NCI-H128 (cell line): ENCODE measurements at regions not wholly inside any gene's neighbourhood (a gene's known extent, or its start where the extent isn't known, plus 50 kb on each side); places are given as distances from the start of the nearest gene placed in this dataset.

Experiments used
- DNase-seq: peaks from one replicate; lab custom pipeline; 2025; ENCODE audit not compliant: unreplicated experiment; lab: John Stamatoyannopoulos, UW

GRCh38 chr13:31956980-31957644, 74.5 kb upstream of the FRY start:
- no peak for DNase-seq

- DNase-seq, result no peak
Observed at GRCh38 chr13:31957772-31958171, 73.8 kb upstream of the FRY start.

- DNase-seq, result no peak
Observed at GRCh38 chr13:31962731-31963370, 68.7 kb upstream of the FRY start.

GRCh38 chr13:31963631-31964030, 67.9 kb upstream of the FRY start:
- DNase-seq, result no peak

- no peak for DNase-seq
Observed at GRCh38 chr13:31964168-31964567, 67.4 kb upstream of the FRY start.

GRCh38 chr13:31965361-31966066, 66.1 kb upstream of the FRY start:
- no peak for DNase-seq

- no peak for DNase-seq
Observed at GRCh38 chr13:31967155-31967554, 64.4 kb upstream of the FRY start.

- no peak for DNase-seq
Observed at GRCh38 chr13:31968473-31968872, 63.1 kb upstream of the FRY start.

- no peak for DNase-seq
Observed at GRCh38 chr13:31970231-31970930, 61.2 kb upstream of the FRY start.

GRCh38 chr13:31972453-31972852, 59.1 kb upstream of the FRY start:
- DNase-seq, result no peak

- no peak for DNase-seq
Observed at GRCh38 chr13:31978021-31978420, 53.6 kb upstream of the FRY start.

GRCh38 chr13:31980830-31981229, 50.7 kb upstream of the FRY start:
- no peak for DNase-seq
